Heart right ventricle (tissue), 16 donors: ENCODE measurements at regions not wholly inside any gene's neighbourhood (a gene's known extent, or its start where the extent isn't known, plus 50 kb on each side); places are given as distances from the start of the nearest gene placed in this dataset.

Experiments
- ATAC-seq, 8 donors: fragments of 200-7000 bp; cut with Tn5 transposase; one replicate each; pipeline ENCODE4 v1.9.1; 2020; ENCODE audit warnings: mild to moderate bottlenecking in 8 of 8, moderate library complexity in 8 of 8, moderate number of reproducible peaks in 1 of 8
- DNase-seq, 2 donors: peaks; one replicate each; pipeline ENCODE4 v3.0.0-alpha.2; 2020
- H3K27ac ChIP-seq, 10 donors: fragments of 200-600 bp; sonication (generic) in 2 of 10; one replicate each; pipeline versions ENCODE4 v1.5.0 to v1.8.0; 2020 to 2022; ENCODE audit warnings: mild to moderate bottlenecking in 3 of 10
- H3K27me3 ChIP-seq, 7 donors: fragments of 200-600 bp; one replicate each; pipeline ENCODE4 v1.8.0; 2021 to 2022; ENCODE audit warnings: mild to moderate bottlenecking in 2 of 7
- H3K36me3 ChIP-seq, 9 donors: fragments of 200-600 bp; sonication (generic) in 1 of 9; one replicate each; pipeline versions ENCODE4 v1.5.0 to v1.8.0; 2020 to 2022; ENCODE audit warnings: mild to moderate bottlenecking in 2 of 9
- H3K4me1 ChIP-seq, 9 donors: fragments of 200-600 bp; sonication (generic) in 1 of 9; one replicate each; pipeline versions ENCODE4 v1.5.0 to v1.8.0; 2020 to 2022; ENCODE audit warnings: mild to moderate bottlenecking in 4 of 9
- H3K4me3 ChIP-seq, 10 donors: fragments of 200-600 bp; sonication (generic) in 2 of 10; one replicate each; pipeline versions ENCODE4 v1.5.0 to v1.8.0; 2020 to 2022; ENCODE audit warnings: mild to moderate bottlenecking in 7 of 10, moderate library complexity in 2 of 10
- H3K9me3 ChIP-seq, 11 donors: fragments of 200-600 bp in 10 of 11; sonication (generic) in 2 of 11; one replicate each; pipeline versions ENCODE4 v1.5.0 to v1.8.0; 2013 to 2022; ENCODE audit warnings: mild to moderate bottlenecking in 2 of 11, control low read depth in 1 of 11, moderate library complexity in 1 of 11
- CTCF ChIP-seq, 9 donors: fragments of 200-600 bp; sonication (generic) in 2 of 9; IDR thresholded peaks; one replicate each; pipeline versions ENCODE4 v1.5.0 to v1.8.0; 2021 to 2022; ENCODE audit warnings: antibody characterized with exemption in 9 of 9, mild to moderate bottlenecking in 5 of 9, moderate library complexity in 1 of 9
- WGBS, 2 donors: extraction: QIAGEN DNeasy Blood & Tissue Kit; methylation state at CpG; one replicate each; pipeline ENCODE4 v1.1.7; 2013; ENCODE audit warnings: inconsistent platforms in 1 of 2; 5-methylcytosine and 5-hydroxymethylcytosine counted together
- intact Hi-C, 10 donors: fragments of 100-400 bp; cut with DNase I; formaldehyde crosslinking; loops; one replicate each; pipeline versions ENCODE4 v1.11.1 to v1.14.2; 2022
- donor health status: Arrhythmogenic right ventricular cardiomyopathy.
- donor health status: ischemic (EF 13 %, LVEDD 7.1; RV severe dilation, severe dysfunction).
- donor health status: healthy with polysubstance abuse.
- donor health status: DM: no; HTN: yes; CAD: no.
- donor health status: DM: no; HTN: no; CAD: no.
- donor health status: ischemic (EF 25% LVEDD 6.9; RV normal size, moderate dysfunction).
- donor health status: ischemic (EF 25% LVEDD 5.7; RV mildly dilated, moderate dysfunction).
- donor health status: healthy.
- donor health status: DM: yes; HTN: yes; CAD: no.
- donor health status: Ischemic cardiomyopathy.
- donor health status: ischemic (EF 35%, LVEDD 5.7; RV mildly dilated, moderate dysfunction).
- donor health status: nonischemic (EF 11% LVEDD 7.7; RV severe dilation, severe dysfunction).
- donor health status: DM: yes; HTN: yes; CAD: no.
- donor health status: PGD.
- donor health status: ischemic (EF 29% LVEDD 5.4; RV normal size, mild dysfunction).
- donor health status: nonischemic (EF 23%, LVEDD 6.1; RV moderate dilation, normal function).

- Histone ChIP-seq H3K27me3 (no peaks in the 10 kb centered on the region), H3K36me3 (no peaks in the 10 kb centered on the region), H3K9me3 (no peaks in the 10 kb centered on the region), H3K4me3 (no peak overlapping the region), H3K27ac (no peak overlapping the region), H3K4me1 (peaks cover 4 to 36% (median 20%) of the 10 kb centered on the region in 9 donors)
- intact Hi-C loops = loop anchor here in 3 of 10 donors (5.0 to 10.0 kb wide), 3 partner anchors 321 to 811 kb away; no protein-coding TSS in a partner anchor
- no peak for TF ChIP-seq CTCF (IDR thresholded peaks at IDR 0.05)
- ATAC-seq = no peak
- WGBS, 2 donors = 93 to 94% methylated on average over 2 of the region's 2 CpGs
- DNase-seq = no peak
Measured at GRCh38 chr1:227445746-227446145, 117.6 kb upstream of the ZNF678 start.

- ATAC-seq = no peak
- 74 to 98% methylated on average over 4 of the region's 4 CpGs for WGBS, 2 donors
- intact Hi-C loops = loop anchor here in 3 of 10 donors (5.0 to 10.0 kb wide), 3 partner anchors 320 to 810 kb away; no protein-coding TSS in a partner anchor
Measured at GRCh38 chr1:227445092-227445674, 118.2 kb upstream of the ZNF678 start.

GRCh38 chr1:227440182-227440581, 121.9 kb upstream of the CDC42BPA start:
- no peaks in the 10 kb centered on the region for H3K36me3 ChIP-seq
- ATAC-seq = peak in 7 of 8 donors; percentile 46 to 82 (median 68)
- H3K4me3 ChIP-seq = peak overlapping the region in 1 of 10 donors; percentile 2
- 32 to 52% methylated on average over 7 of the region's 7 CpGs for WGBS, 2 donors
- no peaks in the 10 kb centered on the region for H3K9me3 ChIP-seq
- H3K4me1 ChIP-seq = peaks cover 8 to 70% (median 35%) of the 10 kb centered on the region in 9 donors
- TF ChIP-seq CTCF (IDR thresholded peaks at IDR 0.05) = no peak
- DNase-seq = peak in 1 of 2 donors; percentile 40
- peak overlapping the region; percentile 29 to 81 (median 72) for H3K27ac ChIP-seq
- intact Hi-C loops = loop anchor here in 4 of 10 donors (5.0 to 10.0 kb wide), 4 partner anchors 203 to 805 kb away; no protein-coding TSS in a partner anchor
- no peaks in the 10 kb centered on the region for H3K27me3 ChIP-seq

More at GRCh38 chr1:227445092-227445674, 118.2 kb upstream of the ZNF678 start:
- no peak for TF ChIP-seq CTCF (IDR thresholded peaks at IDR 0.05)
- Histone ChIP-seq H3K27ac (no peak overlapping the region), H3K4me1 (peaks cover 5 to 42% (median 20%) of the 10 kb centered on the region in 9 donors), H3K4me3 (no peak overlapping the region), H3K9me3 (no peaks in the 10 kb centered on the region), H3K36me3 (no peaks in the 10 kb centered on the region), H3K27me3 (no peaks in the 10 kb centered on the region)
- DNase-seq = no peak

GRCh38 chr1:227437495-227438008, 119.3 kb upstream of the CDC42BPA start:
- H3K36me3 ChIP-seq = no peaks in the 10 kb centered on the region
- H3K4me3 ChIP-seq = peak overlapping the region in 9 of 10 donors; percentile 12 to 54 (median 44)
- DNase-seq = no peak
- WGBS, 2 donors = 5 to 9% methylated on average over 7 of the region's 7 CpGs
- peak; percentile 53 to 78 (median 69) for ATAC-seq
- H3K4me1 ChIP-seq = peaks cover 8 to 88% (median 37%) of the 10 kb centered on the region in 9 donors
- intact Hi-C loops = loop anchor here (2.0 to 10.0 kb wide), 16 partner anchors 80 to 803 kb away; partner anchors contain the start of gene CDC42BPA (in 6 of the 10)
- H3K9me3 ChIP-seq = no peaks in the 10 kb centered on the region
- H3K27me3 ChIP-seq = no peaks in the 10 kb centered on the region
- TF ChIP-seq CTCF (IDR thresholded peaks at IDR 0.05) = peak in 8 of 9 donors; percentile 28 to 79 (median 56)
- H3K27ac ChIP-seq = peak overlapping the region in 5 of 10 donors; percentile 30 to 68 (median 56)
